CD4-positive, CD25-positive, alpha-beta regulatory T cell (primary cell): ENCODE measurements at regions not wholly inside any gene's neighbourhood (a gene's known extent, or its start where the extent isn't known, plus 50 kb on each side); places are given as distances from the start of the nearest gene placed in this dataset.

Experiments used
- ATAC-seq, 2 donors: fragments of 150-1000 bp; cut with Tn5 transposase; one replicate each; pipeline ENCODE4 v1.10.0; 2021; ENCODE audit warnings: low read depth in 2 of 2, moderate number of reproducible peaks in 2 of 2, moderate library complexity in 1 of 2
- DNase-seq, 3 donors: peaks; one replicate each; pipeline versions ENCODE4 v3.0.0 to v3.0.0-alpha.2; 2012 to 2022; ENCODE audit warnings: mixed read lengths in 1 of 3
- H3K27ac ChIP-seq: one replicate; pipeline ENCODE4 v1.7.0; 2013; ENCODE audit warnings: mild to moderate bottlenecking, low read length; ENCODE audit not compliant: insufficient read depth, poor library complexity, severe bottlenecking
- H3K27me3 ChIP-seq: one replicate; pipeline ENCODE4 v1.7.0; 2013; ENCODE audit warnings: low read length; ENCODE audit not compliant: control insufficient read depth, insufficient read depth
- H3K36me3 ChIP-seq: one replicate; pipeline ENCODE4 v1.7.0; 2013; ENCODE audit warnings: mild to moderate bottlenecking, low read length, moderate library complexity; ENCODE audit not compliant: control insufficient read depth, insufficient read depth
- H3K4me1 ChIP-seq: 2 replicates; pipeline ENCODE4 v1.7.0; 2013; ENCODE audit warnings: mild to moderate bottlenecking, low read length; ENCODE audit not compliant: insufficient read depth, control insufficient read depth, poor library complexity, severe bottlenecking
- H3K4me3 ChIP-seq: one replicate; pipeline ENCODE4 v1.7.0; 2013; ENCODE audit warnings: low read depth, mild to moderate bottlenecking, low read length, moderate library complexity
- H3K9me3 ChIP-seq, 2 experiments: 1 replicate in 1 of 2; 2 replicates in 1 of 2; pipeline ENCODE4 v1.7.0; 2013; ENCODE audit warnings: low read length in 2 of 2, mild to moderate bottlenecking in 1 of 2, moderate library complexity in 1 of 2; ENCODE audit not compliant: control insufficient read depth in 2 of 2
- H3K27ac Mint-ChIP-seq, 3 donors: one replicate each; pipeline ENCODE4 v1.8.0; 2020 to 2022; ENCODE audit warnings: mild to moderate bottlenecking in 3 of 3, mixed read lengths in 3 of 3, moderate library complexity in 2 of 3
- H3K27me3 Mint-ChIP-seq: one replicate; pipeline ENCODE4 v1.8.0; 2022; ENCODE audit warnings: mild to moderate bottlenecking, mixed read lengths
- H3K36me3 Mint-ChIP-seq: one replicate; pipeline ENCODE4 v1.8.0; 2020; ENCODE audit warnings: mixed read lengths
- H3K4me1 Mint-ChIP-seq, 4 donors: one replicate each; pipeline ENCODE4 v1.8.0; 2020 to 2022; ENCODE audit warnings: mixed read lengths in 4 of 4, mild to moderate bottlenecking in 1 of 4
- H3K4me3 Mint-ChIP-seq, 4 donors: one replicate each; pipeline ENCODE4 v1.8.0; 2020 to 2022; ENCODE audit warnings: mild to moderate bottlenecking in 4 of 4, mixed read lengths in 4 of 4, moderate library complexity in 3 of 4
- H3K9me3 Mint-ChIP-seq, 7 donors: one replicate each; pipeline ENCODE4 v1.8.0; 2020 to 2022; ENCODE audit warnings: mixed read lengths in 7 of 7, mild to moderate bottlenecking in 3 of 7, moderate library complexity in 2 of 7

GRCh38 chr20:22711971-22712755 lies 127.8 kb upstream of the FOXA2 start:
- H3K27me3 Mint-ChIP-seq: peaks cover 10% of the 10 kb centered on the region
- H3K4me1 ChIP-seq: no peaks in the 10 kb centered on the region
- H3K27ac ChIP-seq: no peak overlapping the region
- no peak overlapping the region for H3K4me3 ChIP-seq
- no peaks in the 10 kb centered on the region for H3K4me1 Mint-ChIP-seq
- H3K36me3 Mint-ChIP-seq: no peaks in the 10 kb centered on the region
- no peak for ATAC-seq
- H3K36me3 ChIP-seq: no peaks in the 10 kb centered on the region
- no peak for DNase-seq
- H3K27ac Mint-ChIP-seq: no peak overlapping the region
- peaks cover 0 to 3% (median 2%) of the 10 kb centered on the region in 7 donors for H3K9me3 Mint-ChIP-seq
- peaks cover 2% of the 10 kb centered on the region for H3K27me3 ChIP-seq
- H3K4me3 Mint-ChIP-seq: no peak overlapping the region
- H3K9me3 ChIP-seq: no peaks in the 10 kb centered on the region

DNA sequence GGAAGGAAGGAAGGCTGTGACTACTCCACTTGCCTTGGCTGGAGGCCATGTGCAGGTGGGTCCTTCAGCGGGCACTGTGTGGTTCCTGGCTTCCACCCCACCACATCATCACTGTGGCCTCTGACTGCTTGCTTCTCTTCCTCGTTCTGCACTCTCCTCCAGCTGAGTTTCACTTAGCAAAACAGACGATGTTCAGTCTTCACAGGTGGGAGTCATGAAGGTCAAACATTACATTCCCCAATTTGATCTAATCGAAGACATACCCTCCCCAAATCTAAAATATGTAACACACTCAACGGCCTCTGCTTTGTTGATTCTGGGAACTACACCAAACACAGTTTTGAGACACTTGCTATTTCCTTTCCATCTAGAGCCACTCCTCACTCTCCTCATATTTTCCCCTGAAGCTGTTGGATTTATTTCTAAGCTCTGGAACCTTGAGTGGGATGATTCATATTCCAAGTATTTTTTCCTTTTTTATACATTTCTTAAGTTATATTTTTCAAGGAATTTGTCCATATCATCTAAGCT lies 132.5 kb upstream of the FOXA2 start:
- Mint-ChIP-seq H3K9me3 (peaks cover 0 to 3% (median 0%) of the 10 kb centered on the region in 7 donors), H3K36me3 (no peaks in the 10 kb centered on the region), H3K4me3 (no peak overlapping the region), H3K4me1 (no peaks in the 10 kb centered on the region), H3K27ac (no peak overlapping the region), H3K27me3 (peaks cover 4% of the 10 kb centered on the region)
- H3K4me3 ChIP-seq: no peak overlapping the region
- H3K27me3 ChIP-seq: no peaks in the 10 kb centered on the region
- no peaks in the 10 kb centered on the region for H3K4me1 ChIP-seq
- no peaks in the 10 kb centered on the region for H3K36me3 ChIP-seq
- H3K9me3 ChIP-seq: no peaks in the 10 kb centered on the region
- DNase-seq (no peak), ATAC-seq (no peak)
- no peak overlapping the region for H3K27ac ChIP-seq

GRCh38 chr20:22717466-22717865 lies 133.1 kb upstream of the FOXA2 start:
- Histone ChIP-seq H3K4me3 (no peak overlapping the region), H3K4me1 (no peaks in the 10 kb centered on the region), H3K36me3 (no peaks in the 10 kb centered on the region), H3K9me3 (no peaks in the 10 kb centered on the region), H3K27ac (no peak overlapping the region), H3K27me3 (no peaks in the 10 kb centered on the region)
- Mint-ChIP-seq H3K27me3 (peaks cover 4% of the 10 kb centered on the region), H3K27ac (no peak overlapping the region), H3K4me1 (no peaks in the 10 kb centered on the region), H3K36me3 (no peaks in the 10 kb centered on the region), H3K9me3 (peaks cover 0 to 3% (median 0%) of the 10 kb centered on the region in 7 donors), H3K4me3 (no peak overlapping the region)
- DNase-seq: no peak
- no peak for ATAC-seq

- no peak overlapping the region for H3K27ac ChIP-seq
- DNase-seq (no peak), ATAC-seq (no peak)
- no peak overlapping the region for H3K4me3 ChIP-seq
- Mint-ChIP-seq H3K9me3 (no peaks in the 10 kb centered on the region), H3K36me3 (no peaks in the 10 kb centered on the region), H3K4me1 (no peaks in the 10 kb centered on the region), H3K4me3 (no peak overlapping the region), H3K27ac (no peak overlapping the region), H3K27me3 (peaks cover 4% of the 10 kb centered on the region)
- no peaks in the 10 kb centered on the region for H3K4me1 ChIP-seq
- H3K27me3 ChIP-seq: no peaks in the 10 kb centered on the region
- H3K36me3 ChIP-seq: no peaks in the 10 kb centered on the region
- H3K9me3 ChIP-seq: no peaks in the 10 kb centered on the region
Observed at GRCh38 chr20:22719167-22719591, 134.8 kb upstream of the FOXA2 start.

DNA sequence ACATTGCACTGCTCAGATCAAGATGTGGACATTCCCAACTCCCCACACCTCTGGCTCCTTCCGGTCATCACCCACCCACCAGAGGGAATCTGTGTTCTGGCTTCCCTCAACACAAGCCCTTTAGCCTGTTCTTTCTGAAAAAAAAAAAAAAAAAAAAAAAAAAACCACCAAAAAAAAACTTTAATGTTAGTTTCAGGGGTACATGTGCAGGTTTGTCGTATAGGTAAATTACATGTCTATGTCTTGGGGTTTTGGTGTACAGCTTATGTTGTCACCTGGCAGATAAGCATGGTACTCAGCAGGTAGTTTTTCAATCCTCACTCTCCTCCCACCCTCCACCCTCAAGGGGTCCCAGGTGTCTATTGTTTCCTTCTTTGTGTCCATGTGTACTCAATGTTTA lies 135.8 kb upstream of the FOXA2 start:
- no peak overlapping the region for H3K4me3 ChIP-seq
- DNase-seq: no peak
- H3K27me3 ChIP-seq: no peaks in the 10 kb centered on the region
- no peak for ATAC-seq
- H3K4me1 ChIP-seq: no peaks in the 10 kb centered on the region
- H3K9me3 Mint-ChIP-seq: no peaks in the 10 kb centered on the region
- no peaks in the 10 kb centered on the region for H3K36me3 Mint-ChIP-seq
- no peaks in the 10 kb centered on the region for H3K9me3 ChIP-seq
- no peak overlapping the region for H3K27ac ChIP-seq
- no peak overlapping the region for H3K4me3 Mint-ChIP-seq
- no peak overlapping the region for H3K27ac Mint-ChIP-seq
- no peaks in the 10 kb centered on the region for H3K36me3 ChIP-seq
- peaks cover 4% of the 10 kb centered on the region for H3K27me3 Mint-ChIP-seq
- H3K4me1 Mint-ChIP-seq: no peaks in the 10 kb centered on the region

- no peaks in the 10 kb centered on the region for H3K9me3 ChIP-seq
- H3K27me3 ChIP-seq: no peaks in the 10 kb centered on the region
- no peaks in the 10 kb centered on the region for H3K4me1 ChIP-seq
- H3K4me3 Mint-ChIP-seq: no peak overlapping the region
- H3K4me1 Mint-ChIP-seq: no peaks in the 10 kb centered on the region
- H3K4me3 ChIP-seq: no peak overlapping the region
- no peaks in the 10 kb centered on the region for H3K36me3 ChIP-seq
- ATAC-seq (no peak), DNase-seq (no peak)
- peaks cover 4% of the 10 kb centered on the region for H3K27me3 Mint-ChIP-seq
- no peaks in the 10 kb centered on the region for H3K36me3 Mint-ChIP-seq
- H3K27ac Mint-ChIP-seq: no peak overlapping the region
- H3K9me3 Mint-ChIP-seq: no peaks in the 10 kb centered on the region
- no peak overlapping the region for H3K27ac ChIP-seq
Observed at GRCh38 chr20:22722811-22723210, 138.4 kb upstream of the FOXA2 start.

- H3K27ac ChIP-seq: no peak overlapping the region
- H3K27ac Mint-ChIP-seq: no peak overlapping the region
- no peaks in the 10 kb centered on the region for H3K36me3 ChIP-seq
- DNase-seq: no peak
- no peak overlapping the region for H3K4me3 Mint-ChIP-seq
- no peaks in the 10 kb centered on the region for H3K27me3 ChIP-seq
- H3K4me1 ChIP-seq: no peaks in the 10 kb centered on the region
- no peaks in the 10 kb centered on the region for H3K27me3 Mint-ChIP-seq
- H3K4me1 Mint-ChIP-seq: no peaks in the 10 kb centered on the region
- H3K9me3 ChIP-seq: no peaks in the 10 kb centered on the region
- ATAC-seq: no peak
- no peaks in the 10 kb centered on the region for H3K36me3 Mint-ChIP-seq
- no peak overlapping the region for H3K4me3 ChIP-seq
- no peaks in the 10 kb centered on the region for H3K9me3 Mint-ChIP-seq
Observed at GRCh38 chr20:22723659-22724058, 139.3 kb upstream of the FOXA2 start.

GRCh38 chr20:22728146-22728745 lies 143.9 kb upstream of the FOXA2 start:
- no peak overlapping the region for H3K27ac ChIP-seq
- Mint-ChIP-seq H3K9me3 (peaks cover 0 to 2% (median 0%) of the 10 kb centered on the region in 7 donors), H3K4me3 (no peak overlapping the region), H3K27me3 (no peaks in the 10 kb centered on the region), H3K36me3 (no peaks in the 10 kb centered on the region), H3K27ac (no peak overlapping the region), H3K4me1 (no peaks in the 10 kb centered on the region)
- no peak for ATAC-seq
- no peaks in the 10 kb centered on the region for H3K4me1 ChIP-seq
- no peaks in the 10 kb centered on the region for H3K27me3 ChIP-seq
- no peak for DNase-seq
- no peaks in the 10 kb centered on the region for H3K9me3 ChIP-seq
- no peaks in the 10 kb centered on the region for H3K36me3 ChIP-seq
- no peak overlapping the region for H3K4me3 ChIP-seq
